H9 (cell line): ENCODE measurements at regions not wholly inside any gene's neighbourhood (a gene's known extent, or its start where the extent isn't known, plus 50 kb on each side); places are given as distances from the start of the nearest gene placed in this dataset.
"Not testable (repeated sequence)": the region's sequence is repeated elsewhere in the genome, so short reads cannot be mapped to it uniquely, and the experiment has no call there.

Source experiments
- DNase-seq: peaks from one replicate; pipeline ENCODE4 v3.0.0-alpha.2; 2017
- H2AFZ ChIP-seq: one replicate; pipeline ENCODE4 v1.6.1; 2013; ENCODE audit warnings: mild to moderate bottlenecking, low read length, control low read depth, moderate library complexity
- H2AK5ac ChIP-seq: 2 replicates; pipeline ENCODE4 v1.6.1; 2013; ENCODE audit warnings: low read length, control low read depth, mixed read lengths; ENCODE audit not compliant: insufficient read length
- H2BK120ac ChIP-seq: one replicate; pipeline ENCODE4 v1.6.1; 2013; ENCODE audit warnings: low read depth, mild to moderate bottlenecking, low read length, control low read depth, inconsistent platforms; ENCODE audit not compliant: poor library complexity, severe bottlenecking
- H2BK12ac ChIP-seq: 2 replicates; pipeline ENCODE4 v1.6.1; 2013; ENCODE audit warnings: low read length, control low read depth, mixed read lengths, low read depth; ENCODE audit not compliant: insufficient read length
- H2BK15ac ChIP-seq: 2 replicates; pipeline ENCODE4 v1.6.1; 2013; ENCODE audit warnings: low read depth, low read length, control low read depth
- H2BK20ac ChIP-seq: one replicate; pipeline ENCODE4 v1.6.1; 2013; ENCODE audit warnings: low read depth, mild to moderate bottlenecking, low read length, control low read depth, inconsistent platforms; ENCODE audit not compliant: poor library complexity, severe bottlenecking
- H2BK5ac ChIP-seq: 2 replicates; pipeline ENCODE4 v1.6.1; 2013; ENCODE audit warnings: low read length, control low read depth, mixed read lengths; ENCODE audit not compliant: insufficient read length
- H3K14ac ChIP-seq: 2 replicates; pipeline ENCODE4 v1.6.1; 2013; ENCODE audit warnings: low read length, control low read depth; ENCODE audit not compliant: insufficient read depth
- H3K18ac ChIP-seq: 2 replicates; pipeline ENCODE4 v1.6.1; 2013; ENCODE audit warnings: low read depth, mild to moderate bottlenecking, mixed read lengths, low read length, control low read depth; ENCODE audit not compliant: insufficient read length
- H3K23ac ChIP-seq: 2 replicates; pipeline ENCODE4 v1.6.1; 2013; ENCODE audit warnings: low read length, control low read depth, mixed read lengths, low read depth; ENCODE audit not compliant: insufficient read length
- H3K23me2 ChIP-seq: 2 replicates; pipeline ENCODE4 v1.6.1; 2013; ENCODE audit warnings: low read depth, mild to moderate bottlenecking, mixed read lengths, low read length, control low read depth; ENCODE audit not compliant: insufficient read length, poor library complexity, severe bottlenecking
- H3K27ac ChIP-seq: 2 replicates; pipeline ENCODE4 v1.5.1; 2013; ENCODE audit warnings: low read length, control low read depth, mixed read lengths, low read depth; ENCODE audit not compliant: insufficient read length
- H3K27me3 ChIP-seq: 2 replicates; pipeline ENCODE4 v1.6.1; 2013; ENCODE audit warnings: low read length, control low read depth, inconsistent platforms; ENCODE audit not compliant: insufficient read depth
- H3K4ac ChIP-seq: 2 replicates; pipeline ENCODE4 v1.6.1; 2013; ENCODE audit warnings: low read depth, mild to moderate bottlenecking, control low read depth, inconsistent platforms, low read length, moderate library complexity
- H3K4me1 ChIP-seq: 2 replicates; pipeline ENCODE4 v1.6.1; 2013; ENCODE audit warnings: low read length, control low read depth, inconsistent platforms; ENCODE audit not compliant: insufficient read depth
- H3K4me2 ChIP-seq: 2 replicates; pipeline ENCODE4 v1.6.1; 2013; ENCODE audit warnings: low read length, control low read depth, mixed read lengths; ENCODE audit not compliant: insufficient read length, insufficient read depth
- H3K56ac ChIP-seq: 2 replicates; pipeline ENCODE4 v1.6.1; 2013; ENCODE audit warnings: low read depth, mild to moderate bottlenecking, mixed read lengths, low read length, control low read depth; ENCODE audit not compliant: insufficient read length
- H3K79me1 ChIP-seq: 2 replicates; pipeline ENCODE4 v1.6.1; 2013; ENCODE audit warnings: low read depth, mild to moderate bottlenecking, moderate library complexity, low read length, control low read depth, inconsistent platforms; ENCODE audit not compliant: insufficient read depth, poor library complexity, severe bottlenecking
- H3K79me2 ChIP-seq: 2 replicates; pipeline ENCODE4 v1.6.1; 2013; ENCODE audit warnings: low read length, control low read depth, inconsistent platforms; ENCODE audit not compliant: insufficient read depth
- H3K9ac ChIP-seq: 2 replicates; pipeline ENCODE4 v1.6.1; 2013; ENCODE audit warnings: low read length, control low read depth, mixed read lengths; ENCODE audit not compliant: insufficient read length; ENCODE audit errors: extremely low read depth
- H3K9me3 ChIP-seq: one replicate; pipeline ENCODE4 v1.6.1; 2013; ENCODE audit warnings: low read depth, low read length, inconsistent platforms; ENCODE audit not compliant: control insufficient read depth
- H3T11ph ChIP-seq: one replicate; pipeline ENCODE4 v1.6.1; 2013; ENCODE audit warnings: mild to moderate bottlenecking, low read length, control low read depth, inconsistent platforms
- H4K20me1 ChIP-seq: one replicate; pipeline ENCODE4 v1.6.1; 2013; ENCODE audit not compliant: control insufficient read depth, insufficient read length, insufficient read depth
- H4K5ac ChIP-seq: 2 replicates; pipeline ENCODE4 v1.6.1; 2013; ENCODE audit warnings: low read depth, mild to moderate bottlenecking, mixed read lengths, low read length, control low read depth; ENCODE audit not compliant: insufficient read length
- H4K8ac ChIP-seq: replicated peaks from 2 replicates; pipeline ENCODE4 v1.6.1; 2013; ENCODE audit warnings: low read length, control low read depth, mixed read lengths, low read depth; ENCODE audit not compliant: insufficient read length
- H4K91ac ChIP-seq: 2 replicates; pipeline ENCODE4 v1.6.1; 2013; ENCODE audit warnings: low read depth, mild to moderate bottlenecking, moderate library complexity, mixed read lengths, low read length, control low read depth; ENCODE audit not compliant: insufficient read length
- H3K27ac Mint-ChIP-seq, 3 experiments: 2 replicates in 2 of 3; 3 replicates in 1 of 3; pipeline ENCODE4 v1.8.0; 2020 to 2021; ENCODE audit warnings: mixed read lengths in 3 of 3, mild to moderate bottlenecking in 1 of 3, moderate library complexity in 1 of 3
- H3K27me3 Mint-ChIP-seq: 2 replicates; pipeline ENCODE4 v1.8.0; 2021; ENCODE audit warnings: low read depth, mild to moderate bottlenecking, moderate library complexity, mixed read lengths
- H3K36me3 Mint-ChIP-seq, 3 experiments: 2 replicates in 2 of 3; 3 replicates in 1 of 3; pipeline ENCODE4 v1.8.0; 2020 to 2021; ENCODE audit warnings: low read depth in 3 of 3, mixed read lengths in 3 of 3; ENCODE audit not compliant: insufficient read depth in 1 of 3
- H3K4me1 Mint-ChIP-seq, 2 experiments: 2 replicates each; pipeline ENCODE4 v1.8.0; 2020; ENCODE audit warnings: mixed read lengths in 2 of 2
- H3K4me3 Mint-ChIP-seq, 2 experiments: 2 replicates in 1 of 2; 3 replicates in 1 of 2; pipeline ENCODE4 v1.8.0; 2020 to 2021; ENCODE audit warnings: mild to moderate bottlenecking in 2 of 2, mixed read lengths in 2 of 2, moderate library complexity in 1 of 2
- H3K9me3 Mint-ChIP-seq, 2 experiments: 2 replicates in 1 of 2; 3 replicates in 1 of 2; pipeline ENCODE4 v1.8.0; 2020; ENCODE audit warnings: mild to moderate bottlenecking in 2 of 2, mixed read lengths in 2 of 2, moderate library complexity in 1 of 2
- WGBS: extraction: QIAGEN DNeasy Blood & Tissue Kit; methylation state at CpG from one replicate; pipeline ENCODE4 v1.1.7; 2013; ENCODE audit warnings: missing lambda C conversion rate, low lambda C conversion rate, mixed read lengths; ENCODE audit not compliant: insufficient read length; ENCODE audit errors: extremely low coverage; 5-methylcytosine and 5-hydroxymethylcytosine counted together
- TF ChIP-seq, protein P1 (sequence below): fragments of 200-600 bp; sonication (generic); conservative IDR thresholded peaks from 3 replicates; pipeline ENCODE4 v1.8.0; 2021; ENCODE audit warnings: antibody characterized with exemption, mild to moderate bottlenecking

DNA sequence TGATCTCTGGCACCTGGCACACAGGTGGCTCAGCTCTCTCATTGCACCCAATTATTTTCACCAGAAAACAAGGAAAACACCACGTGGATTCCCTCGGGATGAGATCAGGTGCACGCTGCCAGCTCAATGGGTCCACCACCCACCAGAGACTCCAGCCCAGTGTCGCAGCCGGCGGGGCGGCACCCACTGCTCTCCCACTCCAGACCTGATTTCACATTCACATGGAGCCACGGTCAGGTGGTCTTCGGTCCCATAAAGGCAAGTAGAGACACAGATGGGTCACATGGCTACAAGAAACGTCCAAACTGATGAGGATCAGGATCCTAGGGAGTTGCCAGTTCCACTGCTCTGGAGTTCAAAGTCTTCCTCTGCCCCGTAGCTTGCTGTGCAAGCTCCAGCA is 217.6 kb downstream of the ANKRD30B start:
- H3K14ac ChIP-seq, result no peak overlapping the region
- Mint-ChIP-seq H3K9me3 (peaks cover 6 to 22% of the 10 kb centered on the region in 2 experiments), H3K4me1 (no peaks in the 10 kb centered on the region), H3K27me3 (no peaks in the 10 kb centered on the region; the same call in none of the 2 replicates), H3K4me3 (peak overlapping the region in 1 of 2 experiments; percentile 17; a peak in 1 of 5 replicates), H3K27ac (no peak overlapping the region), H3K36me3 (peaks cover 0 to 27% (median 17%) of the 10 kb centered on the region in 3 experiments; a peak in 5 of 7 replicates)
- H2AFZ ChIP-seq, result no peak overlapping the region
- no peaks in the 10 kb centered on the region for H3K79me1 ChIP-seq
- H3K9me3 ChIP-seq, result peaks cover 88% of the 10 kb centered on the region
- H3K27me3 ChIP-seq, result no peaks in the 10 kb centered on the region
- H3T11ph ChIP-seq, result no peak overlapping the region
- H2BK20ac ChIP-seq, result no peak overlapping the region
- H4K20me1 ChIP-seq, result no peaks in the 10 kb centered on the region
- H2BK5ac ChIP-seq, result no peak overlapping the region
- no peaks in the 10 kb centered on the region for H3K79me2 ChIP-seq
- no peak overlapping the region for H4K5ac ChIP-seq
- DNase-seq, result no peak
- TF ChIP-seq, protein P1, sequence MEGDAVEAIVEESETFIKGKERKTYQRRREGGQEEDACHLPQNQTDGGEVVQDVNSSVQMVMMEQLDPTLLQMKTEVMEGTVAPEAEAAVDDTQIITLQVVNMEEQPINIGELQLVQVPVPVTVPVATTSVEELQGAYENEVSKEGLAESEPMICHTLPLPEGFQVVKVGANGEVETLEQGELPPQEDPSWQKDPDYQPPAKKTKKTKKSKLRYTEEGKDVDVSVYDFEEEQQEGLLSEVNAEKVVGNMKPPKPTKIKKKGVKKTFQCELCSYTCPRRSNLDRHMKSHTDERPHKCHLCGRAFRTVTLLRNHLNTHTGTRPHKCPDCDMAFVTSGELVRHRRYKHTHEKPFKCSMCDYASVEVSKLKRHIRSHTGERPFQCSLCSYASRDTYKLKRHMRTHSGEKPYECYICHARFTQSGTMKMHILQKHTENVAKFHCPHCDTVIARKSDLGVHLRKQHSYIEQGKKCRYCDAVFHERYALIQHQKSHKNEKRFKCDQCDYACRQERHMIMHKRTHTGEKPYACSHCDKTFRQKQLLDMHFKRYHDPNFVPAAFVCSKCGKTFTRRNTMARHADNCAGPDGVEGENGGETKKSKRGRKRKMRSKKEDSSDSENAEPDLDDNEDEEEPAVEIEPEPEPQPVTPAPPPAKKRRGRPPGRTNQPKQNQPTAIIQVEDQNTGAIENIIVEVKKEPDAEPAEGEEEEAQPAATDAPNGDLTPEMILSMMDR, result no peak
- no peak overlapping the region for H2BK12ac ChIP-seq
- no peak overlapping the region for H3K56ac ChIP-seq
- H4K8ac ChIP-seq, result no peak overlapping the region
- H3K23me2 ChIP-seq, result no peaks in the 10 kb centered on the region
- no peak overlapping the region for H3K9ac ChIP-seq
- H2BK15ac ChIP-seq, result no peak overlapping the region
- H3K18ac ChIP-seq, result no peak overlapping the region
- no peak overlapping the region for H2AK5ac ChIP-seq
- no peak overlapping the region for H3K4me2 ChIP-seq
- no peak overlapping the region for H3K23ac ChIP-seq
- no peak overlapping the region for H3K27ac ChIP-seq
- H4K91ac ChIP-seq, result no peak overlapping the region
- H3K4ac ChIP-seq, result no peak overlapping the region
- WGBS, result no CpG with 5 or more reads among the region's 11 CpGs
- no peak overlapping the region for H2BK120ac ChIP-seq
- no peaks in the 10 kb centered on the region for H3K4me1 ChIP-seq

DNA sequence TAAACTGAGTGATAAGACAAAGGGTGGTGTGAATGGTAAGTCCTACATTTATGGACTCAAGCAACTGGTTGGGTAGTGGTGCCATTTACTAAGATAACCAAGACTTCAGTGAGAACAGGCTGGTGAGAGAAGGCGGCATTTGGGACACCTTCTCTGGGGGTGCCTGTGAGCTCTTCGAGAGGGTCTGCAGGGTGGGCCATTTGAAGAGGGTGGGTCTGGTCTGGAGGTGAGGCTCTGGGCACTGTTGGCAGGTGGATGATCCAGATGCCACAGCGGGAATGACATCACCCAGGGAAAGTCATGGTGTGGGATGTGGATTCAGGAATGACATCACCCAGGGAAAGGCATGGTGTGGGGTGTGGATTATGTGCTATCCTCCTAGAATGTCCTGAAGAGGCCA is 219.3 kb downstream of the ANKRD30B start:
- not testable (repeated sequence) for DNase-seq, H4K8ac ChIP-seq, H2BK15ac ChIP-seq, H2AFZ ChIP-seq, H3K27me3 ChIP-seq, H3K23me2 ChIP-seq, H3K4me1 Mint-ChIP-seq, H4K91ac ChIP-seq, H4K20me1 ChIP-seq, H3K9ac ChIP-seq, H3K27ac ChIP-seq, H3K4me3 Mint-ChIP-seq, H3K4ac ChIP-seq, H3T11ph ChIP-seq, H2AK5ac ChIP-seq, H3K4me1 ChIP-seq, H3K23ac ChIP-seq, H3K56ac ChIP-seq, H2BK5ac ChIP-seq, H2BK12ac ChIP-seq, H3K18ac ChIP-seq, H3K27me3 Mint-ChIP-seq, H2BK120ac ChIP-seq, H3K14ac ChIP-seq, H3K4me2 ChIP-seq, H3K79me1 ChIP-seq, H3K27ac Mint-ChIP-seq, H3K79me2 ChIP-seq, H2BK20ac ChIP-seq, H4K5ac ChIP-seq
- peaks cover 88% of the 10 kb centered on the region for H3K9me3 ChIP-seq
- no CpG with 5 or more reads among the region's 3 CpGs for WGBS
- peaks cover 0 to 15% (median 7%) of the 10 kb centered on the region in 3 experiments; a peak in 5 of 7 replicates for H3K36me3 Mint-ChIP-seq
- H3K9me3 Mint-ChIP-seq, result peaks cover 22 to 23% of the 10 kb centered on the region in 2 experiments
